ENCODE measurements at regions not wholly inside any gene's neighbourhood (a gene's known extent, or its start where the extent isn't known, plus 50 kb on each side); places are given as distances from the start of the nearest gene placed in this dataset.

GRCh38 chr11:134893810-134894685 lies 482.0 kb upstream of the B3GAT1 start:
- TF ChIP-seq, protein P1, sequence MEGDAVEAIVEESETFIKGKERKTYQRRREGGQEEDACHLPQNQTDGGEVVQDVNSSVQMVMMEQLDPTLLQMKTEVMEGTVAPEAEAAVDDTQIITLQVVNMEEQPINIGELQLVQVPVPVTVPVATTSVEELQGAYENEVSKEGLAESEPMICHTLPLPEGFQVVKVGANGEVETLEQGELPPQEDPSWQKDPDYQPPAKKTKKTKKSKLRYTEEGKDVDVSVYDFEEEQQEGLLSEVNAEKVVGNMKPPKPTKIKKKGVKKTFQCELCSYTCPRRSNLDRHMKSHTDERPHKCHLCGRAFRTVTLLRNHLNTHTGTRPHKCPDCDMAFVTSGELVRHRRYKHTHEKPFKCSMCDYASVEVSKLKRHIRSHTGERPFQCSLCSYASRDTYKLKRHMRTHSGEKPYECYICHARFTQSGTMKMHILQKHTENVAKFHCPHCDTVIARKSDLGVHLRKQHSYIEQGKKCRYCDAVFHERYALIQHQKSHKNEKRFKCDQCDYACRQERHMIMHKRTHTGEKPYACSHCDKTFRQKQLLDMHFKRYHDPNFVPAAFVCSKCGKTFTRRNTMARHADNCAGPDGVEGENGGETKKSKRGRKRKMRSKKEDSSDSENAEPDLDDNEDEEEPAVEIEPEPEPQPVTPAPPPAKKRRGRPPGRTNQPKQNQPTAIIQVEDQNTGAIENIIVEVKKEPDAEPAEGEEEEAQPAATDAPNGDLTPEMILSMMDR (conservative IDR thresholded peaks at IDR 0.05; ENCODE audit: low read length), result no peak
- no peak for TF ChIP-seq EZH2phosphoT487 (IDR thresholded peaks at IDR 0.05; ENCODE audit: borderline replicate concordance)

All from Loucy (cell line).